H1 (cell line): ENCODE measurements at regions not wholly inside any gene's neighbourhood (a gene's known extent, or its start where the extent isn't known, plus 50 kb on each side); places are given as distances from the start of the nearest gene placed in this dataset.

Experiments used
- ATF2 ChIP-seq: IDR thresholded peaks from 2 replicates; pipeline ENCODE4 v1.6.1; 2012; ENCODE audit warnings: low read length, inconsistent platforms

- no peak for TF ChIP-seq ATF2
These were observed 65.0 kb upstream of the ASCC3 start (continued) for GRCh38 chr6:100946021-100946540.
